GM18870 (cell line): ENCODE measurements at regions not wholly inside any gene's neighbourhood (a gene's known extent, or its start where the extent isn't known, plus 50 kb on each side); places are given as distances from the start of the nearest gene placed in this dataset.

Experiments
- ATAC-seq: cut with Tn5 transposase; IDR thresholded peaks from one replicate; pipeline ENCODE4 v1.9.1; 2021; ENCODE audit warnings: moderate library complexity; ENCODE audit not compliant: unreplicated experiment

GRCh38 chr2:37836270-37836669 lies 88.8 kb upstream of the RMDN2 start:
- no peak for ATAC-seq

DNA sequence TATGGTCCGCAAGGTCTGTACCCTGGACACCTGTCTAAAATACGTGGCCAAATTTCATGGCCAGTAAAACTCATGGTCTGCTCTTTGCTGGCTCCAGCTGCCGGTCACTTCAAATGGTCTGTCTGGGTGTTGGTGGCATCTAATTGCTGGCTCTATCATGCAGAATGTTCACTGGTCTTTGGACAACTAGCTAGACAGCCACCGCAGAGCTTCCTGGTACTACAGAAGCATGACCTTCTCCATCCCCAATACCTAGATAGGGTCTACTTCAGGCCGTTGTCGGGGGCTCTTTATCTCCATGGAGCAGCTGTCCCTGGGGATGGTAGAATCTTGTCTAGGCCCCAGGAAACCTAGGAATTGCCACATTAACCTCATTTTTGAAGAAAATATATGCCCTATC lies 88.4 kb upstream of the RMDN2 start:
- no peak for ATAC-seq

DNA sequence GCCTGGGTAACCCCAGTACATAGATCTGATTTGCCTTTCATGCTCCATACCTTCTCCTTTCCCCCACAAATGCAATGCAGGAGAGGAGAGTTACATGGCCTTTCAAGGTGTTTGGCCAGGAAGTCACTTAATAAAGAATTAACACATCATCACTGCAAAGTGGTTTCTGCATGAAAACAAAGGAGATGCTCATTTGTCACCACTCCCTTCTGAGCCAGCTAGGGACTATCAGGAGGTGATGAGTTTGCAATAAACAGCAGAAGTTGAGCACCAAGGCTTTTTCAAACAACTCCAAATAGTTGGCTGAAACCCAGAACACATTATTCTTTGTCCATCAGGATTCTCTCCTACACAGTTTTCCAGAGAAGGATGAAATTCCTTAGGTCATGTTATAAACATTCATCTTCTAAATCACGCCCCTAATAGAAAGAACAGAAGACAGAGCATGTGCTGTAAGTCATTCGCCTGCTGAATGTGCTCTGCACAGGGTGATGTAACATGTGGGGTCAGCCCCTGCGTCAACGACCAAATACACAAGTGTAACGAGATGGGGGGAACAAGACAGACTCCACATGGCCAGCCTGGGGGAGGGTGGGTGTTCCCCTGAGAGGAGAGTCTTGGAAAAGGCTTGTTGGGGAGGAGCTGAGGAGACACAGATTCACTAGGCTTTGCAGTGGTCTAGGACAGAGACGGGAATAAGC lies 87.3 kb upstream of the RMDN2 start:
- ATAC-seq = no peak

DNA sequence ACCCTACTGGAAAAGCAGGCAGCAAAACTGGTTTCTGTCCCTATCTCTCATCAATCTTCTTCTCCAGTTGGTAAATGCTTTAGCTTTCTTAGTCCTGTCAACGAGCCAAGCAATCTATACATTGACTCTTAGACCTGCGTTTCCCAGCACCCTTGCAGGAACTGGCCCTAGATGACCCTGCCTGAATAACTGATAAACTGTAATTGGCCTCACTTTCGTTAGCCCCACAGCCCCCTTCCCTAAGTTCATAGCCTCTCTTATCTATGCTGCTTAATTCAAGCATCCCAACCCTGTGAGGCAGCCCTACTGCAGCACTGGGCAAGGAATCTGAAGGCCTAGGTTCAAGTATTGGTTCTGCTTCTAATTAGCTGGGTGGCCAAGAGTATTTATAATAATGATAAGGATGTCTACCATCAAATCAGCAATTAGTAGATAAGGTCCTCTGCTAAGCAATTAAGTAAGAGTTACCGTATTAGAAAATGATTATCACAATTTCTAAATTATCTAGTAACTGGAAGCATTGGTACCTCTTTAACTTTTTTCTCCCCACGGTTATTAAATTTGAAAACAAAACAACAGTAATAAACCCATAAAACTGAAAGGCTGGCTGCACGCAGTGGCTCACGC lies 86.4 kb upstream of the RMDN2 start:
- ATAC-seq = no peak

GRCh38 chr2:37839991-37840390 lies 85.1 kb upstream of the RMDN2 start:
- ATAC-seq = no peak

- no peak for ATAC-seq
Measured at GRCh38 chr2:37842732-37843440, 82.2 kb upstream of the RMDN2 start.

DNA sequence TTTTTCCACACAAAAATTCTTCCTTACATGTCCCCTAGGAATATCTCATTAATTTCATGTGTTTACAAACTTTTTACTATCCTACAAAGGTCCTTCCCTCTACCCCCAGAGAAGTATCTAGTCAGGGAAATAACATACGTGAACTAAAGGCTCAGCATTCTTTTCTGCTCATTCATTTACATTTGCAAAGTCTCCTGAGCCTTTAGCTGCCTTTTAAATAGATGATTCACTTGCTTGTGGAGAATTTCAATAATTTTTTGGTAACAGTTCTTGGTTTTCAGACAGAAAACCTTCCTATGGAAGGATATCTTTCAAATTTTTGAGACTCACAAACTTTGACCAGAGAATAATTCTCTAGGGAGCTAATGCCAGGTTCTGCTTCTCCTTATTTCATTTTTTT lies 81.5 kb upstream of the RMDN2 start:
- ATAC-seq = no peak

GRCh38 chr2:37846207-37846606 lies 78.9 kb upstream of the RMDN2 start:
- ATAC-seq = no peak

GRCh38 chr2:37847792-37848191 lies 77.3 kb upstream of the RMDN2 start:
- ATAC-seq = no peak

- no peak for ATAC-seq
Measured at GRCh38 chr2:37848451-37848850, 76.6 kb upstream of the RMDN2 start.

- no peak for ATAC-seq
Measured at GRCh38 chr2:37849911-37850310, 75.2 kb upstream of the RMDN2 start.

DNA sequence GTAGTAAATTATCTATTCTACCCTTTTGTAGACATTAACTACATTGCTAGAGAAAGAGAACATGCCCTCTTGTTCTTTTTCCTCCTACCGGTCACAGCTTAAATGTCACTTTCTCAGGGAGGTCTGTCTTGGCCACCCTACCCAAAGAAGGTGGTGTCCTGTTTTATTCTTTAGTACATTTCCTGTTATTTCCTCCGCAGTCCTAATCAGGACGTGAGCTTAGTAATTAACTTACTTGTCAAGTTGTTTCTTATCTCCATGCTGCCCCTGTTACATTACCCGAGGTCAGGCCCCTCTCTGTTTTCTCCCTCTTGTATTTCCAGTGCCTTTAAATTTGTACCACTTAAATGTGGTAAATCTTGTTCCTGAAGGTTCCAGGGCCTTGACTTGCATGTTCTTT lies 73.7 kb upstream of the RMDN2 start:
- ATAC-seq = peak; percentile 32

DNA sequence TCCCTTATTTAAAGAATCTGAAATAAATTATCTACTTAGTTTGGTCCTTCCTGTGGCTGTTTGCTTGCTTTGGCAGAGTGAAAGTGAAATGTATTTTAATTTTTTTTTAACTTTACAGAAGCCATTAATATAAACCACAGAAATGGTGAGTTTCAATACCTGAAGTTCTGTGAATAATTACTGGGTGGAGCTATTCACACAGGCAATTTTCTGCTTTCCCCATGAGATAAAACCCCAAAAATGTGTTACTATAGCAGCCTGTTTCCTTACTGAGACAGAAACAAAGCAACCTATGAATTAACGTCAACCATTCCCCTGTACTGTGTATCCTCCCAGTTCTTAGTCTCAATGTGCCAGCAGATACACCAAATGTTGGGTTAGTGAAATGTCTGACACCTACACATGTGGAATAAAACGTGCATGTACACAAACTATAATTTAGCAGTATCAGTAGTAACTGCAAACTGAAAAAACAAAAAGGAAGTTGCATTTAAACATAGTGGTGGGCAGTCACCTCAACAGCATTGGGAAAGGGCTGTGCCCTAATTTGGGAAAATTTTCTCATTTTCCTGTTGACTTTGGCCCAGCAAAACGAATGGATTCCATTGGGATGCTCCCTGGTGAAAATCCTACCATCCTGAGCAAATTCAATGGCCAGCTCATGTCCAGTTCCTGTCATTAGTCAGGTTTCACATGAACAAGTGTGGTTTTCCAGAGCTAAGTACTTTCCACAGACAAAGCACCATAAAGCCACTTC lies 73.1 kb upstream of the RMDN2 start:
- peak; percentile 74 for ATAC-seq

DNA sequence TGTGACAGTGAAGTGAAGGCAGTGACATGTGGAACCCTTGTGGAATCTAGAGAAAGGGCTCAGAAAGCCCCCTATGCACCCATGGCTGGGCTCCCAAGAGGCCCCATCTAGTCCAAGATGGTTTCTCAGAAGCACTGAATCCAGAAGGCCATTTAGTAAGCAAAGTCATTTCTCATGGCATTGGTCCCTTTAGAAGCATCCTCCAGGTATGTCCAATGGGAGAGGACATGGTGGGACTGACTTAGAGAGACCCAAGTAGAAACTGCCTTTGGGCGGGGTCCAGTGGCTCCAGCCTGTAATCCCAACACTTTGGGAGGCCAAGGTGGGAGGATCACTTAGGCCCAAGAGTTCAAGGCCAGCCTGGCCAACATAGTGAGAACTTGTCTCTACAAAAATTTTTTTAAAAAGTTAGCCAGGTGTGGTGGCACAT lies 72.5 kb upstream of the RMDN2 start:
- no peak for ATAC-seq

DNA sequence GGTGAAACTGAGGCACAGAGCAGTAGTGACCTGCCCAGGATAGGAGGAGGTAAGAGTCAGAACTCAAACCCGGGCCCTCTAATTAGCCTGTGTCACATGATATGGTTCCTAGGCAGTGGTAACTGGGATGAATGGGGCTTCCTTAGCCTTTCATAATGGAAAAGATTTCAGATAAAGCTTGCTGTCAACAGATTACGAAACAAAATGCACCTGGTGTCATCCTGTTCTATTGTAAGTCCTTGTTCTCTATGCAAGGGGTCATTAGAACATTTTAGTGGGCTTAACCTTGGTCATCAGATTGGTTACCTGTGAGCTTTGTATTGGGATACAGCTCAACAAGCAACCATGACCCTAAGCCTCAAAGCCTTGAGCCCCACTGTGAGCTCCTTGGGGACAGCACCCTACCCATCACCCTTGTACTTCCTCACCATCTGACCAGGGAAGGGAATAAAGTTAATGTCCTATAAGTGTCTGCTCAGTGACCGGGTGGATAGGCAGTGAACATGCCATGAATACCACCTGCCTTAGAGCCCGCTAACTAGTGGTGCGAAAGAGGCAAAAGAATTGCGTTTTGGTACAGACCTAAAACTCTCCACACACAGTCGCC lies 70.3 kb upstream of the RMDN2 start:
- no peak for ATAC-seq

- ATAC-seq = no peak
Measured at GRCh38 chr2:37855283-37856041, 69.6 kb upstream of the RMDN2 start.

DNA sequence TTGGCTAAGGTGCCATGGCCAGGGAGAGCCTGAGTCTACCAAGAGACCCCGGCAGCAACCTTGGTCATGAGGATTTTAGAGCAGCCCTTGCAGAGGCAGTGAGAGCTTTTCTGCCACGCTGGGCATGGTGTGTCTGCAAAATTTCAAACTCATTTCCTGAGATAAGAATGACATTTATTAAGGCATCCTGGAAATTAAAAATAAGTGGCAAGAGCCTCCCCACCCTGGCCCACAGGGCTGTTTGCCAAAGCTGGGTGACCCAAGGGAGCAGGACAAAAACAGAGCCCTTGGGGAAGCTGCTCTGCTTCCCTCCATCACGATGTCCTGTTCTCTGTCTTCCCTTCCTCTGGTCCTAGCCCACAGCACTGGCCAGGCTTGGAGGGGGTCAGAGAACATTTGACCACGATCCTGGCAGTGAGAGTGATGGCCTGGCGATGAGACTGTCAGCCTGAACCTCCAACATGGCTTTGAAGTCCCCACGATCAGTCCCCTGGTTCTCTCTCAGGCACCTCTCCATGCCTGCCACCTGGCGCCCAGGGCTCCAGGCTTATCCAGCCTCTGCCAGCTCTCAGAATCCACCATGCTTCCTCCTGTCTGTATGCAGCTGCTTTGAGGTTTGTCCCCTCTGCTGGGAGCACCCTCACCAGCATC lies 68.9 kb upstream of the RMDN2 start:
- no peak for ATAC-seq

DNA sequence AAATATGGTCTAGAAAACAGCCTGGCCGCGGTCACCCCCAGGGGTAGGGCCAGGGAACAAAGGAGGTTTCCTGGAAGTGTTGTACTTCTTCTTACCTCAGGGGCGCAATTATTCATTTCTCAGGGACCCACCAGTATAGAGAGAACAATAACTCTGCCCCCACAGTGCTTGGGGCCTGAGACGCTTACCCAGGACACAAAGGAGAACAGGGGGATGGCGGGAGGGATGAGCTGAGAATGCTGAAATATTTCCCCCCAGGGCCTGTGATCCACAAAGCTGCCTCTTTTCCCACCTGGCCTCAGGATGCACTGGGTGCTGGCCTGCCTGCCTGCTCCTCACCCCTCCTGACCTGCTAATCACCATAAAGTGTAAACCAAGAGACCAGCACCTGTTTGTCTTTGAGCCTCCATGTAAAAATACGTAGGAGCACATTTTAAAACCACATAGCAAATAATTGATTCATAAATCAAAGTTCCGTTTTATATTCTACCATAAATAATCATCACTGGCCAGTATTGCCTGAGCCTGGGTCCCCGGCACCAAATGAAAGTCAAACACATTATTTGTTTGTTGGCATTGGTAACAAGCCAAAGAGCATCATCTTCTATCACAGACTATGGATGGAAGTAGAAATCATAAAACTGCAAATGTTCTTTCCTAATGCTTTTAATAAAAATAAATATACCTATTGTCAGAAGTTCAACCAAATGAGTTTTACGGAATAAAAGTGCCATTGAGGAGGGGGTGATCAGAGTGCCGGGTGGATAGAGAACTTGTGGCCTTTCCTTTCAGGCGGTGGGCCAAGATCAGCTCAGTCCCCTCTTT lies 67.3 kb upstream of the RMDN2 start:
- no peak for ATAC-seq

DNA sequence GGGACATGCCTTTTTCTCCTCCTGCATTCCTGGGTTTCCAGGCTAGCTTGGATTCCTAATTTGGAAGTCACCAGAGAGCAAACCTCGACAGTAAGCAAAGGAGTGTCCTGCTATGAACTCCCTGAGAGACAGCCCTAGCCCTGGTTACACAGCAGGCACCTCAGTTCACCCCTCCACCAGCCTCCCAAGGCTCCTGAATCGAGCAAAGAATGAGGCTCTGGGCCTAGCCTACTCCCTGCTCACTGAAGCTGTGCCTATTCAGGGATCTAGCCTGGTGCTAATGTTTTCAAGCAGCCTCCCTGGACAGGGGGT lies 66.7 kb upstream of the RMDN2 start:
- no peak for ATAC-seq
